Heart right ventricle (tissue), 16 donors: ENCODE measurements at regions not wholly inside any gene's neighbourhood (a gene's known extent, or its start where the extent isn't known, plus 50 kb on each side); places are given as distances from the start of the nearest gene placed in this dataset.

Source experiments
- ATAC-seq, 8 donors: fragments of 200-7000 bp; cut with Tn5 transposase; one replicate each; pipeline ENCODE4 v1.9.1; 2020; ENCODE audit warnings: mild to moderate bottlenecking in 8 of 8, moderate library complexity in 8 of 8, moderate number of reproducible peaks in 1 of 8
- DNase-seq, 2 donors: peaks; one replicate each; pipeline ENCODE4 v3.0.0-alpha.2; 2020
- H3K27ac ChIP-seq, 10 donors: fragments of 200-600 bp; sonication (generic) in 2 of 10; one replicate each; pipeline versions ENCODE4 v1.5.0 to v1.8.0; 2020 to 2022; ENCODE audit warnings: mild to moderate bottlenecking in 3 of 10
- H3K27me3 ChIP-seq, 7 donors: fragments of 200-600 bp; one replicate each; pipeline ENCODE4 v1.8.0; 2021 to 2022; ENCODE audit warnings: mild to moderate bottlenecking in 2 of 7
- H3K36me3 ChIP-seq, 9 donors: fragments of 200-600 bp; sonication (generic) in 1 of 9; one replicate each; pipeline versions ENCODE4 v1.5.0 to v1.8.0; 2020 to 2022; ENCODE audit warnings: mild to moderate bottlenecking in 2 of 9
- H3K4me1 ChIP-seq, 9 donors: fragments of 200-600 bp; sonication (generic) in 1 of 9; one replicate each; pipeline versions ENCODE4 v1.5.0 to v1.8.0; 2020 to 2022; ENCODE audit warnings: mild to moderate bottlenecking in 4 of 9
- H3K4me3 ChIP-seq, 10 donors: fragments of 200-600 bp; sonication (generic) in 2 of 10; one replicate each; pipeline versions ENCODE4 v1.5.0 to v1.8.0; 2020 to 2022; ENCODE audit warnings: mild to moderate bottlenecking in 7 of 10, moderate library complexity in 2 of 10
- H3K9me3 ChIP-seq, 11 donors: fragments of 200-600 bp in 10 of 11; sonication (generic) in 2 of 11; one replicate each; pipeline versions ENCODE4 v1.5.0 to v1.8.0; 2013 to 2022; ENCODE audit warnings: mild to moderate bottlenecking in 2 of 11, control low read depth in 1 of 11, moderate library complexity in 1 of 11
- CTCF ChIP-seq, 9 donors: fragments of 200-600 bp; sonication (generic) in 2 of 9; IDR thresholded peaks; one replicate each; pipeline versions ENCODE4 v1.5.0 to v1.8.0; 2021 to 2022; ENCODE audit warnings: antibody characterized with exemption in 9 of 9, mild to moderate bottlenecking in 5 of 9, moderate library complexity in 1 of 9
- WGBS, 2 donors: extraction: QIAGEN DNeasy Blood & Tissue Kit; methylation state at CpG; one replicate each; pipeline ENCODE4 v1.1.7; 2013; ENCODE audit warnings: inconsistent platforms in 1 of 2; 5-methylcytosine and 5-hydroxymethylcytosine counted together
- intact Hi-C, 10 donors: fragments of 100-400 bp; cut with DNase I; formaldehyde crosslinking; loops; one replicate each; pipeline versions ENCODE4 v1.11.1 to v1.14.2; 2022
- donor health status: Arrhythmogenic right ventricular cardiomyopathy.
- donor health status: ischemic (EF 13 %, LVEDD 7.1; RV severe dilation, severe dysfunction).
- donor health status: healthy with polysubstance abuse.
- donor health status: DM: no; HTN: yes; CAD: no.
- donor health status: DM: no; HTN: no; CAD: no.
- donor health status: ischemic (EF 25% LVEDD 6.9; RV normal size, moderate dysfunction).
- donor health status: ischemic (EF 25% LVEDD 5.7; RV mildly dilated, moderate dysfunction).
- donor health status: healthy.
- donor health status: DM: yes; HTN: yes; CAD: no.
- donor health status: Ischemic cardiomyopathy.
- donor health status: ischemic (EF 35%, LVEDD 5.7; RV mildly dilated, moderate dysfunction).
- donor health status: nonischemic (EF 11% LVEDD 7.7; RV severe dilation, severe dysfunction).
- donor health status: DM: yes; HTN: yes; CAD: no.
- donor health status: PGD.
- donor health status: ischemic (EF 29% LVEDD 5.4; RV normal size, mild dysfunction).
- donor health status: nonischemic (EF 23%, LVEDD 6.1; RV moderate dilation, normal function).

DNA sequence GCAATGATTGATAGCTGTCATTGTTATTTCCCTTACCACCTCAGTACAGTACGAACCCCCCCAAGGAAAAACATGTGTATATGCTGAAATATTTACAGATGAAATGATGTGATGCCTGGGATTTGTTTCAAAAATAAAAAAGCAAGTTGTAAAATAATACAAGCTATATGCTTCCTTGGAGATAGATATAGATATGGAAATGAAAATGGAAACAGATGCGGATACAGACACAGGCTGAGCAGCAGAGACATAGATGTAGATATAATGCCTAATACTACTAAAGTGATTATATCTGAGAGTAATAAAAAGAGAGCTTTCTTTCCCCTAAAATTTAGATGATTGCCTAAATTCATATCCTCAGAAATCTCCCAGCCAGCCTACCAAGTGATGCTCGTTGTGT lies 127.5 kb upstream of the TNPO1 start:
- intact Hi-C loops: no loop called here
- no peak overlapping the region for H3K4me3 ChIP-seq
- no peaks in the 10 kb centered on the region for H3K36me3 ChIP-seq
- ATAC-seq (no peak), DNase-seq (no peak)
- H3K27ac ChIP-seq: no peak overlapping the region
- WGBS, 2 donors: 93 to 98% methylated on average over 3 of the region's 3 CpGs
- peaks cover 0 to 12% (median 5%) of the 10 kb centered on the region in 7 donors for H3K27me3 ChIP-seq
- no peaks in the 10 kb centered on the region for H3K9me3 ChIP-seq
- H3K4me1 ChIP-seq: no peaks in the 10 kb centered on the region
- no peak for TF ChIP-seq CTCF (IDR thresholded peaks at IDR 0.05)

- no peak for ATAC-seq
- intact Hi-C loops: no loop called here
Measured at GRCh38 chr5:72687288-72687687, 129.2 kb upstream of the TNPO1 start.

DNA sequence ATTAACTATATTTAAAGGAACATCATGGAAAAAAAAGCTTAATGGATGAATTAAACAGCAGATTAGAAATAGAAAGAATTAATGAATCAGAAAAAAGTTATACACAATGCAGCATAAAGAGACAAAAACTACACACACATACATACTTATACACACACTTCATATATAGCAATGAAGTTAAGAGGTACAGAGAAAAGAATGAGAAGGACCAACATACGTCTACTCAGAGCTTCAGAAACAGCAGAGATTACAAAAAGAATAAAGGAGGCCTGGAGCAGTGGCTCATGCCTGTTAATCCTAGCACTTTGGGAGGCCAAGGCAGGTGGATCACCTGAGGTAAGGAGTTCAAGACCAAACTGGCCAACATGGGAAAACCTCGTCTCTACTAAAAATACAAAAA lies 133.9 kb upstream of the TNPO1 start:
- intact Hi-C loops: loop anchor here in 1 of 10 donors (5.0 kb wide), 1 partner anchor 1170 kb away; no protein-coding TSS in a partner anchor
- ATAC-seq (no peak), DNase-seq (no peak)
- Histone ChIP-seq H3K27ac (no peak overlapping the region), H3K9me3 (peaks cover 0 to 15% (median 0%) of the 10 kb centered on the region in 11 donors), H3K4me1 (no peaks in the 10 kb centered on the region), H3K36me3 (no peaks in the 10 kb centered on the region), H3K27me3 (peaks cover 0 to 16% (median 0%) of the 10 kb centered on the region in 7 donors), H3K4me3 (no peak overlapping the region)
- 87 to 89% methylated on average over 2 of the region's 2 CpGs for WGBS, 2 donors
- TF ChIP-seq CTCF (IDR thresholded peaks at IDR 0.05): no peak

More at GRCh38 chr5:72687288-72687687, 129.2 kb upstream of the TNPO1 start:
- Histone ChIP-seq H3K36me3 (no peaks in the 10 kb centered on the region), H3K27me3 (peaks cover 0 to 12% (median 5%) of the 10 kb centered on the region in 7 donors), H3K4me3 (no peak overlapping the region), H3K27ac (no peak overlapping the region), H3K9me3 (peaks cover 0 to 10% (median 0%) of the 10 kb centered on the region in 11 donors), H3K4me1 (no peaks in the 10 kb centered on the region)
- no peak for DNase-seq
- no peak for TF ChIP-seq CTCF (IDR thresholded peaks at IDR 0.05)
- 46 to 50% methylated on average over 1 of the region's 1 CpG for WGBS, 2 donors

GRCh38 chr5:72681781-72682180 lies 134.7 kb upstream of the TNPO1 start:
- Histone ChIP-seq H3K27me3 (peaks cover 0 to 16% (median 0%) of the 10 kb centered on the region in 7 donors), H3K4me3 (no peak overlapping the region), H3K4me1 (no peaks in the 10 kb centered on the region), H3K27ac (no peak overlapping the region), H3K36me3 (no peaks in the 10 kb centered on the region), H3K9me3 (peaks cover 0 to 18% (median 0%) of the 10 kb centered on the region in 11 donors)
- DNase-seq (no peak), ATAC-seq (no peak)
- 72 to 84% methylated on average over 3 of the region's 3 CpGs for WGBS, 2 donors
- intact Hi-C loops: loop anchor here in 1 of 10 donors (5.0 kb wide), 1 partner anchor 1169 kb away; no protein-coding TSS in a partner anchor
- TF ChIP-seq CTCF (IDR thresholded peaks at IDR 0.05): no peak
